ENCODE measurements at regions not wholly inside any gene's neighbourhood (a gene's known extent, or its start where the extent isn't known, plus 50 kb on each side); places are given as distances from the start of the nearest gene placed in this dataset.
"Not testable (repeated sequence)": the region's sequence is repeated elsewhere in the genome, so short reads cannot be mapped to it uniquely, and the experiment has no call there.

- no peak for FAIRE-seq
- DNase-seq (ENCODE audit: low spot score): no peak
Observed at GRCh38 chr6:144359783-144360182, 74.6 kb downstream of the UTRN start.

- FAIRE-seq: no peak
- no peak for DNase-seq (ENCODE audit: low spot score)
Observed at GRCh38 chr6:144360401-144360800, 75.3 kb downstream of the UTRN start.

GRCh38 chr6:144361016-144361415 lies 75.9 kb downstream of the UTRN start:
- DNase-seq (ENCODE audit: low spot score): no peak
- no peak for FAIRE-seq

- DNase-seq (ENCODE audit: low spot score) (no peak), FAIRE-seq (no peak)
Observed at GRCh38 chr6:144362042-144363018, 77.2 kb downstream of the UTRN start.

- FAIRE-seq: no peak
Observed at GRCh38 chr6:144364208-144364720, 79.1 kb downstream of the UTRN start.

GRCh38 chr6:144364782-144365181 lies 79.6 kb downstream of the UTRN start:
- no peak for DNase-seq (ENCODE audit: low spot score)
- no peak for FAIRE-seq

More at GRCh38 chr6:144364208-144364720, 79.1 kb downstream of the UTRN start:
- no peak for DNase-seq (ENCODE audit: low spot score)

GRCh38 chr6:144365271-144365670 lies 80.1 kb downstream of the UTRN start:
- FAIRE-seq: no peak

GRCh38 chr6:144369696-144370095 lies 84.6 kb downstream of the UTRN start:
- not testable (repeated sequence) for FAIRE-seq; DNase-seq (ENCODE audit: low spot score)

More at GRCh38 chr6:144365271-144365670, 80.1 kb downstream of the UTRN start:
- no peak for DNase-seq (ENCODE audit: low spot score)

GRCh38 chr6:144372116-144372515 lies 87.0 kb downstream of the UTRN start:
- FAIRE-seq (no peak), DNase-seq (ENCODE audit: low spot score) (no peak)

GRCh38 chr6:144372611-144373594 lies 87.8 kb downstream of the UTRN start:
- DNase-seq (ENCODE audit: low spot score): no peak
- FAIRE-seq: no peak

GRCh38 chr6:144374525-144374924 lies 89.4 kb downstream of the UTRN start:
- DNase-seq (ENCODE audit: low spot score); FAIRE-seq: not testable (repeated sequence)

GRCh38 chr6:144377586-144378210 lies 92.6 kb downstream of the UTRN start:
- no peak for FAIRE-seq
- DNase-seq (ENCODE audit: low spot score): no peak

GRCh38 chr6:144378437-144378836 lies 93.3 kb downstream of the UTRN start:
- FAIRE-seq: no peak
- no peak for DNase-seq (ENCODE audit: low spot score)

GRCh38 chr6:144379356-144379755 lies 94.2 kb downstream of the UTRN start:
- FAIRE-seq (no peak), DNase-seq (ENCODE audit: low spot score) (no peak)

GRCh38 chr6:144381499-144381898 lies 96.4 kb downstream of the UTRN start:
- FAIRE-seq; DNase-seq (ENCODE audit: low spot score): not testable (repeated sequence)

- FAIRE-seq (no peak), DNase-seq (ENCODE audit: low spot score) (no peak)
Observed at GRCh38 chr6:144383336-144383735, 98.2 kb downstream of the UTRN start.

- DNase-seq (ENCODE audit: low spot score) (no peak), FAIRE-seq (no peak)
Observed at GRCh38 chr6:144384427-144384826, 99.3 kb downstream of the UTRN start.

- not testable (repeated sequence) for DNase-seq (ENCODE audit: low spot score); FAIRE-seq
Observed at GRCh38 chr6:144389474-144389873, 104.3 kb downstream of the UTRN start.

GRCh38 chr6:144390202-144390601 lies 105.1 kb downstream of the UTRN start:
- FAIRE-seq (no peak), DNase-seq (ENCODE audit: low spot score) (no peak)

GRCh38 chr6:144390886-144391285 lies 105.8 kb downstream of the UTRN start:
- FAIRE-seq (no peak), DNase-seq (ENCODE audit: low spot score) (no peak)

- no peak for DNase-seq (ENCODE audit: low spot score)
- no peak for FAIRE-seq
Observed at GRCh38 chr6:144392536-144392935, 107.4 kb downstream of the UTRN start.
